ENCODE measurements at regions not wholly inside any gene's neighbourhood (a gene's known extent, or its start where the extent isn't known, plus 50 kb on each side); places are given as distances from the start of the nearest gene placed in this dataset.

DNA sequence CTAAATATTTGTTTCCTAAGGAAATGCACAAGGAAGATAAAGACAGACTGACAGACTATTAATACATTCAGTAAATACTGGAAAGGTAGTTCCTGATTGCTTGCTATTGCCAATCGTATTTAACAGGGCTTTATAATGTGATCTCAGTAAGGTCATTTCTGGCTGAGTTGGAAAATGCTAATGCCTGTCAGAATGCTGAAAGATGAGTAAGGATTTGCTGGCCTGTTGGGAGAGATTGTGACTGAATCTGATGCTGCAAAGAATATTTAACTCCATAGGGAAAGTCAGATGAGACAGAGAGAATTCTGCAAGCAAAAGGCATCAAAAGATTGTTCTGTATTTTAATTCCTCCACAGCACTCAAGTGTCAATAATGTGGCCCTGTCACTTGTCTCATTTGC, 169.0 kb downstream of the BEND2 start:
- no peak overlapping the region for H3K27ac ChIP-seq

GRCh38 chrX:18047491-18047890, 173.2 kb downstream of the BEND2 start:
- no peak overlapping the region for H3K27ac ChIP-seq
- TF ChIP-seq, protein P1, sequence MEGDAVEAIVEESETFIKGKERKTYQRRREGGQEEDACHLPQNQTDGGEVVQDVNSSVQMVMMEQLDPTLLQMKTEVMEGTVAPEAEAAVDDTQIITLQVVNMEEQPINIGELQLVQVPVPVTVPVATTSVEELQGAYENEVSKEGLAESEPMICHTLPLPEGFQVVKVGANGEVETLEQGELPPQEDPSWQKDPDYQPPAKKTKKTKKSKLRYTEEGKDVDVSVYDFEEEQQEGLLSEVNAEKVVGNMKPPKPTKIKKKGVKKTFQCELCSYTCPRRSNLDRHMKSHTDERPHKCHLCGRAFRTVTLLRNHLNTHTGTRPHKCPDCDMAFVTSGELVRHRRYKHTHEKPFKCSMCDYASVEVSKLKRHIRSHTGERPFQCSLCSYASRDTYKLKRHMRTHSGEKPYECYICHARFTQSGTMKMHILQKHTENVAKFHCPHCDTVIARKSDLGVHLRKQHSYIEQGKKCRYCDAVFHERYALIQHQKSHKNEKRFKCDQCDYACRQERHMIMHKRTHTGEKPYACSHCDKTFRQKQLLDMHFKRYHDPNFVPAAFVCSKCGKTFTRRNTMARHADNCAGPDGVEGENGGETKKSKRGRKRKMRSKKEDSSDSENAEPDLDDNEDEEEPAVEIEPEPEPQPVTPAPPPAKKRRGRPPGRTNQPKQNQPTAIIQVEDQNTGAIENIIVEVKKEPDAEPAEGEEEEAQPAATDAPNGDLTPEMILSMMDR (IDR thresholded peaks at IDR 0.05), result no peak
- TF ChIP-seq ZFX (IDR thresholded peaks at IDR 0.05; ENCODE audit: borderline replicate concordance), result no peak

More for the DNA sequence above, 169.0 kb downstream of the BEND2 start:
- TF ChIP-seq ZFX (IDR thresholded peaks at IDR 0.05; ENCODE audit: borderline replicate concordance), result no peak
- TF ChIP-seq, protein P1 (IDR thresholded peaks at IDR 0.05), result no peak

DNA sequence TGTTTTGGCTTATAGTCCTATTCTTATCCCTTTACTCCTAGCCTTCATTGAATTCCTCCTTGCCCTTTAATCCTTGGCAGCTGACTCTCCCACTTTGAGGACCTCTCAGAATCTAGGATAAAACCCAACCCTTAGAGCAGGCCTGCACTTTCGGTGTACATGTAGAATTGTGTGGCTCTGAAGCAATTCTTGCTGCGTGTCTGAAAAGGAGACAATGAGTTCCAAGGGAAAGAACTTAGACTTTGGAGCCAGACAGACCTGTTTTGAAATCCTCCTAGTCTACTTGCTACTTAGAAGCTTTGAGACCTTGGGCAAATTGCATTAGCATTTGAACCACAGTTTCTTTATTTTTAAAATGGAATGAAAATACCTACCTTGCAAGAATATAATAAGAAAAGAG, 175.2 kb downstream of the BEND2 start:
- no peak overlapping the region for H3K27ac ChIP-seq
- no peak for TF ChIP-seq ZFX (IDR thresholded peaks at IDR 0.05; ENCODE audit: borderline replicate concordance)
- TF ChIP-seq, protein P1 (IDR thresholded peaks at IDR 0.05), result no peak

GRCh38 chrX:18042776-18043175, 177.9 kb downstream of the BEND2 start:
- TF ChIP-seq, protein P1 (IDR thresholded peaks at IDR 0.05), result no peak
- no peak for TF ChIP-seq ZFX (IDR thresholded peaks at IDR 0.05; ENCODE audit: borderline replicate concordance)
- H3K27ac ChIP-seq, result no peak overlapping the region

DNA sequence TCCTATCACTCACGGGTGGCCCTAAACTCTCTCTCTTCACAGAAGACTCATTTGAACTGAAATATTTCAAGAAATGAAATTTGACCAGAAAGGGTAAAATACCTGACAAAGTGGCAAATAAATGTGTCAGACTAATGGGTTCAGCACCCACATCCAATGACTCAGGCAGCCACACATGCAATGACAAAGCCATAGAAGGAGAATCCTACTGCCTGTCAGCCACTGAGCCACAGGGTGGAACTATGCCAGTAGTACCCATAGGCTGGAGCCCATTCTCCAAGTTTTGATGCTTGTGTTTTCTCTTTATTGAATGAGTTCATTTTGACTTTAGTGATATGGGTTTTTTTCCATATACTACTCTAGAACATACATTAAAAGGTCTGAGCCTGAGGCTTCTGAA, 179.0 kb downstream of the BEND2 start:
- H3K27ac ChIP-seq, result no peak overlapping the region
- TF ChIP-seq, protein P1 (IDR thresholded peaks at IDR 0.05), result no peak
- TF ChIP-seq ZFX (IDR thresholded peaks at IDR 0.05; ENCODE audit: borderline replicate concordance), result no peak

- no peak overlapping the region for H3K27ac ChIP-seq
- TF ChIP-seq, protein P1 (IDR thresholded peaks at IDR 0.05), result no peak
- TF ChIP-seq ZFX (IDR thresholded peaks at IDR 0.05; ENCODE audit: borderline replicate concordance), result no peak
Measured at GRCh38 chrX:18039023-18039422, 177.9 kb upstream of the RAI2 start.

- no peak overlapping the region for H3K27ac ChIP-seq
Measured at GRCh38 chrX:18036394-18036793, 175.3 kb upstream of the RAI2 start.

More at GRCh38 chrX:18036394-18036793, 175.3 kb upstream of the RAI2 start:
- TF ChIP-seq, protein P1 (IDR thresholded peaks at IDR 0.05), result no peak
- no peak for TF ChIP-seq ZFX (IDR thresholded peaks at IDR 0.05; ENCODE audit: borderline replicate concordance)

All from 22Rv1 (cell line).